ENCODE measurements at regions not wholly inside any gene's neighbourhood (a gene's known extent, or its start where the extent isn't known, plus 50 kb on each side); places are given as distances from the start of the nearest gene placed in this dataset.

GRCh38 chr2:77920838-77921366 is 398.7 kb upstream of the LRRTM4 start:
- Histone ChIP-seq H3T11ph (ENCODE audit: low read length) (no peak overlapping the region), H3K23ac (ENCODE audit: insufficient read length, low read depth, low read length) (no peak overlapping the region), H3K4ac (ENCODE audit: low read depth, low read length) (no peak overlapping the region), H4K20me1 (ENCODE audit: control insufficient read depth, insufficient read depth, insufficient read length) (no peaks in the 10 kb centered on the region), H3K79me1 (ENCODE audit: insufficient read depth, low read depth, low read length, poor library complexity, severe bottlenecking) (no peaks in the 10 kb centered on the region), H3K79me2 (ENCODE audit: insufficient read depth, low read length) (no peaks in the 10 kb centered on the region), H2BK12ac (ENCODE audit: insufficient read length, low read depth, low read length) (no peak overlapping the region), H4K8ac (replicated peaks; ENCODE audit: insufficient read length, low read depth, low read length) (no peak overlapping the region), H2BK120ac (ENCODE audit: low read depth, low read length, poor library complexity, severe bottlenecking) (no peak overlapping the region), H3K4me1 (ENCODE audit: insufficient read depth, low read length) (no peaks in the 10 kb centered on the region), H2AK5ac (ENCODE audit: insufficient read length, low read length) (no peak overlapping the region), H3K9ac (ENCODE audit: extremely low read depth, insufficient read length, low read length) (no peak overlapping the region), H3K23me2 (ENCODE audit: insufficient read length, low read depth, low read length, poor library complexity, severe bottlenecking) (no peaks in the 10 kb centered on the region), H3K27me3 (ENCODE audit: insufficient read depth, low read length) (no peaks in the 10 kb centered on the region), H2AFZ (ENCODE audit: low read length) (no peak overlapping the region), H3K9me3 (ENCODE audit: control insufficient read depth, low read depth, low read length) (no peaks in the 10 kb centered on the region), H4K5ac (ENCODE audit: insufficient read length, low read depth, low read length) (no peak overlapping the region), H2BK15ac (ENCODE audit: low read depth, low read length) (no peak overlapping the region), H4K91ac (ENCODE audit: insufficient read length, low read depth, low read length) (no peak overlapping the region), H2BK5ac (ENCODE audit: insufficient read length, low read length) (no peak overlapping the region), H3K4me2 (ENCODE audit: insufficient read depth, insufficient read length, low read length) (no peak overlapping the region), H3K56ac (ENCODE audit: insufficient read length, low read depth, low read length) (no peak overlapping the region), H3K27ac (ENCODE audit: insufficient read length, low read depth, low read length) (no peak overlapping the region), H3K14ac (ENCODE audit: insufficient read depth, low read length) (no peak overlapping the region), H3K18ac (ENCODE audit: insufficient read length, low read depth, low read length) (no peak overlapping the region), H2BK20ac (ENCODE audit: low read depth, low read length, poor library complexity, severe bottlenecking) (no peak overlapping the region)
- no CpG with 5 or more reads among the region's 3 CpGs for WGBS (ENCODE audit: extremely low coverage, insufficient read length, low lambda C conversion rate)
- H3K27ac Mint-ChIP-seq, result no peak overlapping the region
- H3K27me3 Mint-ChIP-seq (ENCODE audit: low read depth), result no peaks in the 10 kb centered on the region
- no peak for TF ChIP-seq CTCF (conservative IDR thresholded peaks at IDR 0.05)
- DNase-seq, result no peak
- no peaks in the 10 kb centered on the region; a peak in 1 of 7 replicates for H3K36me3 Mint-ChIP-seq (ENCODE audit: insufficient read depth in 1 of 3, low read depth in 3 of 3)
- H3K9me3 Mint-ChIP-seq, result no peaks in the 10 kb centered on the region
- H3K4me1 Mint-ChIP-seq, result no peaks in the 10 kb centered on the region
- H3K4me3 Mint-ChIP-seq, result no peak overlapping the region

Measured in H9 (cell line).